GM04504 (cell line): ENCODE measurements at regions not wholly inside any gene's neighbourhood (a gene's known extent, or its start where the extent isn't known, plus 50 kb on each side); places are given as distances from the start of the nearest gene placed in this dataset.

Experiments used
- DNase-seq: peaks from one replicate; pipeline ENCODE4 v3.0.0-alpha.2; 2012; ENCODE audit warnings: low read depth

GRCh38 chr16:26885674-26886073, 181.1 kb upstream of the C16orf82 start:
- no peak for DNase-seq

DNA sequence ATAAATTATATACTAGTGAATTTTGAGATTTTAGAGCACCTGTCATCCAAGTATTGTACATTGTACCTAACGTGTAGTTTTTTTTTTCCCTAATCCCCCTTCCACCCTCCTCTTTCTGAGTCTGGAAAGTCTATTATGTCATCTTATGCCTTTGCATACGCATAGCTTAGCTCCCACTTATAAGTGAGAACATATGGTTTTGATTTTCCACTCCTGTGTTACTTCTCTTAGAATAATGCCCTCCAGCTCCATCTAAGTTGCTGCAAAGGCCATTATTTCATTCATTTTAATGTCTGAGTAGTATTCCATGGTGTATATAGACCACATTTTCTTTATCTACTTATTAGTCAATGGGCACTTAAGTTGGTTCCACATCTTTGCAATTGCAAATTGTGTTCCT, 177.0 kb upstream of the C16orf82 start:
- DNase-seq, result no peak

DNA sequence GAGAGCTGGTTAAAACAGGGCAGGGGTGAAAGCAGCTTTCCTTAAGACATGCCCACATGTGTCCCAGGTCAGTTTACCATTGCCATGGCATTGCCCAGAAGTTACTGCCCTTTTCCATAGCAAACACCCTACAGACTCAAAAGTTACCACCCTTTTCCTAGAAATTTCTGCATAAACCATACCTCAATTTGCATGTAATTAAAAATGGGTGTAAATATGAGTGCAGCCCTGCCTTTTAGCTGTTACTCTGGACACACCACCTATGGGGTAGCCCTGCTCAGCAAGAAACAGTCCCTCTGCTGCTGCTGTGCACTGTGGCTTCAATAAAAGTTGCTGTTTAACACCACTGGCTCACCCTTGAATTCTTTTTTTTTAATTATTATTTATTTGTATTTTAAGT, 168.5 kb upstream of the C16orf82 start:
- no peak for DNase-seq

DNA sequence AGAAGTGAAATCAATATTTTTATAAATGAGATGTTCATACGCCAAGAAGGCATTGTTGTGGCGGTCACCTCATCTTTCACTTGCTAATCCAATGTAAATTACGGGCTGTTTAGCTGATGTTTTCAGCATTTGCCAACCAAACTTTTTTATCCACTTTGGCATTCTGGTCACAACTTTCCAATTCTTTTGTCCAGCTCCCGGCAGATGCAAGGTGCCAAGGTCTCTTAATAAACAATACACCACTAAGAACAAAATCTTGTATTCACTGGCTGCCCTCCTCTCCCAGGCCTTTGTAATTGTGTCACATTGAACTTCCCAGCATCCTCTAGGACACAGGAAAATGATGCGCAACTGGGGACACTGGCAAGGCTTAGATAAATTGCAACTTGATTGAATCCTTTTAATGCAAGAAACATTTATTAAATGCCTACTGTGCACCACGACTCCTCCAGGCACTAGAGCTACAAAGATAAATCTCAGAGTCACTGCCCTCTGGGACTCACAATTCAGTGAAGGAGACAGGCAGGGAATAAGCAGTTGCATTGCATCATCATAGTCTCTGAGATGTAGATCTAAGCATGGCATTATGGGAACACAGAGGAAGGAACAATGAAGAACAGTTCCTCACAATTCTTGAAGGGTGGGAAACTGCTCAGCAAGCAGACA, 165.4 kb upstream of the C16orf82 start:
- DNase-seq, result no peak

DNA sequence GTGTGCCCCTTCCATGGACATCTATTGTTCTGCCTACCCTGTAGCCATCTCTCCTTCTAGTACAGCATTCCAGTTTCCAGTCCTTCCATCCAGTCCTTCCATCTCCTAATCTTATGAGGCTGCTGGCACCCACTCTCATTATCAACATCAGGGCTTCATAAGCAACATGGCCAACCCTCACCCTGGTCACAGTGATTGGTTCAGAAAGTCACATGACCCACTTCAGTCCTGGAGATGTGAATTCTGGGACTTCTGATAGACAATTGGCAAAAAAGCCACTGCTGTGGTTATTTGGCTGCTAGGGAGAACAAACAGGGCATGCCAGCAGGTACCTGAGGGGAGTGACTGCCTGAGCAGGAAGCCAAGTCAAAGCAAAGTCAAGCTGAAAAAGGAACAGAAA, 164.7 kb upstream of the C16orf82 start:
- no peak for DNase-seq

- DNase-seq, result no peak
Measured at GRCh38 chr16:26905336-26905735, 161.4 kb upstream of the C16orf82 start.

GRCh38 chr16:26909623-26910022, 157.1 kb upstream of the C16orf82 start:
- no peak for DNase-seq

GRCh38 chr16:26911436-26911835, 155.3 kb upstream of the C16orf82 start:
- no peak for DNase-seq

DNA sequence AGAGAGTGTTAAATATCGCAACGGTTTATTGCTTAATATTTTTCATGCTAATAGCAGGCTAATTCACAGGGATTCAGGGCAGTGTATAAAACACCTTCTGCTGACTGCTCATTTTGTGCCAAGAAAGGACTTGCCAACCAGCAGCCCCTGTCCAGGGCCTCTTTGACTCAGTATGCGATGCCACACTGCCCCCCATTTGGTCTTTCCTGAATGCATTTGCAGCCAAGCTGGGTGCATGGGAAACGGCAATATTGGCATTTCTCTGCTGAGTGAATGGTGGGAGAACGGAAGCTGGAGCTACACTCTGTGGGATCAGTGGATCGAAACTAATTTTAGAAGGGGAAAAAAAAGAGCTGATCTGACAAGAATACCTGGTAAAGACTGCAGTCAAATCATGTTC, 152.9 kb upstream of the C16orf82 start:
- DNase-seq, result no peak

- no peak for DNase-seq
Measured at GRCh38 chr16:26930786-26931581, 135.7 kb upstream of the C16orf82 start.

- DNase-seq, result no peak
Measured at GRCh38 chr16:26950636-26951035, 116.1 kb upstream of the C16orf82 start.

- no peak for DNase-seq
Measured at GRCh38 chr16:26951950-26952349, 114.8 kb upstream of the C16orf82 start.

DNA sequence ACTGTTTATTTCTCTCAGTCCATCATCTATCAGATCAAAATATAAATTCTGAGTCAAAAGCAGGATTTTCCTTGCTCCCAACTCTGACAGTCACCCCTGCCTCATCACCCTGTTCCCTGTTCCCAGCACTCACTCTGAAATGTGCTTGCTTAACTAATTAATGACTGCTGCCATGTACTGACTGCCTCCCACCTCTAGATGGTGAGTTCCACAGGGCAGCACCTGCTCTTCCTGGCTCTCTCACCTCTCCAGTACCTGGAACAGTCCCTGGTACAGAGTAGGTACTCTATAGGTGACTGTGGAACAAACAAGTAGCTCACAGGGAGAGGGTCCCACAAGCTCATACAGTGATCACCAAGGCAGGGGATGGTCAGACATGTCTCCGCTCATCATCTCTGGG, 114.3 kb upstream of the C16orf82 start:
- no peak for DNase-seq

GRCh38 chr16:26957283-26957859, 109.4 kb upstream of the C16orf82 start:
- no peak for DNase-seq

DNA sequence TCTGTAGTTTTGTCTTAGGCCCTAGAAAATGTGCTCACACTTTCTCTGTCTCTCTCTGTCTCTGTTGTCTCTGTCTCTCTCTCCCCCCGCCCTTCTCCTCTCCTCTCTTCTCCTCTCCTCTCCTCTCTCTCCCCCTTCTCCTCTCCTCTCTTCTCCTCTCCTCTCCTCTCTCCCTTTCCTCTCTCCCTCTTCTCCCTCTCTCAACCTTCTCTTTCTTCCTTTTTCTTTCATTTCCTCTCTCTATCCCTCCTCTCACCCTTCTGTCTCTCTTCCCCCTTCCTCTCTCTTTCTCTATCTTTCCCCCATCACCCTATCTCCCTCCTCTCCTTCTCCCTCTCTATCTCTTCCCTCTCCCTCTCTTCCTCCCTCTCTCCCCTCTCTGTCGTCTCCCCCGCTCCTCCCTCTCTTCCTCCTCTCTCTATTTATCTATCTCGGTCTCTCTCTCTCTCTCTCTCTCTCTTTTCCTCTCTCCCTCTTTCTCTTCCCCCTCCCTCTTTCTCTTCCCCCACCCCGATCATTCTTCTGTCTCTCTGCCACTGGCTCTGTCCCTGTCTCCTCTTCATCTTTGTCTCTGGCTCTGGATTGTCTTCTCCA, 107.2 kb upstream of the C16orf82 start:
- no peak for DNase-seq

GRCh38 chr16:26961459-26961858, 105.3 kb upstream of the C16orf82 start:
- no peak for DNase-seq

DNA sequence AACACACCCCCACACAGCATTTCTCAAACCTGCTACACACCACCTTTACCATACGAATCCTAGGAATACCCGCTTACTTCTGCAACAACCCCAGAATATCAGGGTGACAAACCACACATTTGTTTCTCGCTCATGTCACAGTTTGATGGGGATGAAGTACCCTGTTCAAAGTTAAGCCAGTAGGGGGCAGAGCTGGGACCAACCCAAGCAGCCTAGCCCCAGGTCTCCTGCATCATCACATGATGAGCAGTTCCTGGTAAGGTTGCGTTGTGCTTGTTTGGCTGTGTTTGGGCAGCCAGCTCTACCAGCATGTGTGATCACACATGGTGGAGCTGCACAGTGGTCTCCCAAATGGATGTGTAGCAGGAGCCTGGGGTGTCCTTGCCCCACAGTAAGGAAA, 103.6 kb upstream of the C16orf82 start:
- no peak for DNase-seq

DNA sequence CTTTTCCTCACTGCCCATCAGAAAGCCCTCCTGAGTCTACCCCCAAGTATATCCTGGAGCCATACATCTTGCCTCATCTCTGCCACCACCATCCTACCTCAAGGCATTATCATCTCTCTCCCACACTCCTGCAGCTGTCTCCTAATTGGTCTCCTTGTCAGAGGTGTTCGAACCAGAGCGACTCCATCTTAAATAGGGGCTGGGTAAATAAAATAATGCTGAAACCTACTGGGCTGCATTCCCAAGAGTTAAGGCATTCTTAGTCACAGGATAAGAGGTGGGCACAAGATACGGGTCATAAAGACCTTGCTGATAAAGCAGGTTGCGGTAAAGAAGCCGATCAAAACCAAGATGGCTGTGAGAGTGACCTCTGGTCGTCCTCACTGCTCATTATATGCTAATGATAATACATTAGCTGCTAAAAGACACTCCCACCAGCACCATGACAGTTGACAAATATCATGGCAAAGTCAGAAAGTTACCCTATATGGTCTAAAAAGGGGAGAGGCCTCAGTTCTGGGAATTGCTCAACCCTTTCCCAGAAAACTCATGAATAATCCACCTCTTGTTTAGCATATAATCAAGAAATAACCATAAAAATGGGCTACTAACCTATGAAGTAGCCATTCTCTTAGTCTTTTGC, 97.0 kb upstream of the C16orf82 start:
- DNase-seq, result no peak

DNA sequence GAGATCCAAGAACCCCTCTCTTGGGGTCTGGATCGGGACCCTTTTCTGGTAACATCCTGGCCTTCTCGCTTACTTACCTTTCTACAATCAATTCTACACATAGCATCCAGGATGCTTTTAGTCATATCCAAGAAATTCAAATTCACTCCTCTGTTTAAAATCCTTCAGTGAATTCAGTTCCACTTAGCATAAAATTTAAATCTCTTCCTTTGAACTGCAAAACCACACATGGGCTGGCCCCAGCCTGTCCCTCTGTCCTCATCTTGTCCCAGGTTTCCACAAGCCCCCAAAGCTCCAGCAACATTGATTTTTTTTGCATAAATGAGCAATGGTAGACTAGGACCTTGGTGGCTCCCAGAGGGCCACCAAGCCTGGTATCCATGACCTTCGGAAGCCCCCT, 96.4 kb upstream of the C16orf82 start:
- DNase-seq, result no peak

GRCh38 chr16:26976873-26977272, 89.9 kb upstream of the C16orf82 start:
- no peak for DNase-seq

- DNase-seq, result peak; percentile 12
Measured at GRCh38 chr16:26981266-26981938, 85.3 kb upstream of the C16orf82 start.

GRCh38 chr16:26982422-26982821, 84.3 kb upstream of the C16orf82 start:
- DNase-seq, result no peak
